H1 (cell line): ENCODE measurements at regions not wholly inside any gene's neighbourhood (a gene's known extent, or its start where the extent isn't known, plus 50 kb on each side); places are given as distances from the start of the nearest gene placed in this dataset.

Source experiments
- BACH1 ChIP-seq: IDR thresholded peaks from 2 replicates; pipeline ENCODE4 v1.6.1; 2012; ENCODE audit warnings: low read length, improper control_type of control experiment
- CBX8 ChIP-seq: fragments of 300-800, 300-1000 bp; sonication (generic); IDR thresholded peaks from 2 replicates; pipeline ENCODE4 v1.7.1; 2016; ENCODE audit warnings: low read depth, low read length, borderline replicate concordance
- CHD2 ChIP-seq: IDR thresholded peaks from 2 replicates; pipeline ENCODE4 v1.6.1; 2012; ENCODE audit warnings: low read length, improper control_type of control experiment
- CTBP2 ChIP-seq: IDR thresholded peaks from 2 replicates; pipeline ENCODE4 v1.7.0; 2011; ENCODE audit warnings: borderline replicate concordance, mild to moderate bottlenecking, moderate library complexity, mixed read lengths, low read length; ENCODE audit not compliant: insufficient read depth, insufficient read length
- CTCF ChIP-seq, 3 experiments: IDR thresholded peaks; 1 replicate in 2 of 3; 2 replicates in 1 of 3; pipeline versions ENCODE4 v1.5.1 to v1.6.1; 2011; ENCODE audit warnings: low read length in 3 of 3, mild to moderate bottlenecking in 3 of 3, inconsistent platforms in 2 of 3, low read depth in 1 of 3, moderate library complexity in 1 of 3; ENCODE audit not compliant: insufficient read depth in 1 of 3; ENCODE audit errors: control extremely low read depth in 1 of 3
- FOSL1 ChIP-seq: IDR thresholded peaks from 2 replicates; pipeline ENCODE4 v1.6.1; 2011; ENCODE audit warnings: mild to moderate bottlenecking, low read depth, low read length, moderate library complexity; ENCODE audit not compliant: insufficient read depth
- GABPA ChIP-seq: IDR thresholded peaks from 2 replicates; pipeline ENCODE4 v1.6.1; 2011; ENCODE audit warnings: mild to moderate bottlenecking, low read length, moderate library complexity, borderline replicate concordance; ENCODE audit not compliant: insufficient read depth
- HDAC6 ChIP-seq: IDR thresholded peaks from one replicate; pipeline ENCODE4 v1.7.1; 2012; ENCODE audit warnings: low read depth, mild to moderate bottlenecking, inconsistent platforms, low read length, moderate library complexity
- JUN ChIP-seq: IDR thresholded peaks from 2 replicates; pipeline ENCODE4 v1.6.1; 2011; ENCODE audit warnings: low read depth, mild to moderate bottlenecking, improper control_type of control experiment, low read length
- NRF1 ChIP-seq: IDR thresholded peaks from 2 replicates; pipeline ENCODE4 v1.6.1; 2011; ENCODE audit warnings: mild to moderate bottlenecking, low read depth, low read length, improper control_type of control experiment
- POLR2A ChIP-seq, 2 experiments: IDR thresholded peaks; 1 replicate in 1 of 2; 2 replicates in 1 of 2; pipeline ENCODE4 v1.6.1; 2011; ENCODE audit warnings: low read depth in 2 of 2, low read length in 2 of 2, mild to moderate bottlenecking in 2 of 2; ENCODE audit errors: control extremely low read depth in 1 of 2
- POLR2AphosphoS5 ChIP-seq: IDR thresholded peaks from 2 replicates; pipeline ENCODE4 v1.6.1; 2011; ENCODE audit warnings: low read depth, low read length
- RAD21 ChIP-seq, 2 experiments: IDR thresholded peaks in 1 of 2; conservative IDR thresholded peaks in 1 of 2; 2 replicates each; pipeline ENCODE4 v1.6.1; 2011; ENCODE audit warnings: low read depth in 2 of 2, low read length in 2 of 2, improper control_type of control experiment in 1 of 2, inconsistent platforms in 1 of 2, mild to moderate bottlenecking in 1 of 2, moderate library complexity in 1 of 2
- RNF2 ChIP-seq: fragments of 200-900, 300-1000 bp; sonication (generic); IDR thresholded peaks from 2 replicates; pipeline ENCODE4 v1.7.1; 2016; ENCODE audit warnings: borderline replicate concordance, low read depth, mild to moderate bottlenecking, antibody characterized with exemption, low read length; ENCODE audit not compliant: poor library complexity, severe bottlenecking; ENCODE audit errors: missing control alignments
- SAP30 ChIP-seq: fragments of 300-600 bp; sonication (generic); IDR thresholded peaks from 2 replicates; pipeline ENCODE4 v1.7.1; 2012; ENCODE audit warnings: low read length, moderate library complexity, mild to moderate bottlenecking, inconsistent platforms; ENCODE audit not compliant: insufficient read depth, insufficient replicate concordance
- SRF ChIP-seq: IDR thresholded peaks from 2 replicates; pipeline ENCODE4 v1.6.1; 2011; ENCODE audit warnings: mild to moderate bottlenecking, low read depth, low read length, moderate library complexity
- TAF7 ChIP-seq: optimal IDR thresholded peaks from 2 replicates; pipeline ENCODE3; 2011; ENCODE audit warnings: low read depth, mild to moderate bottlenecking, inconsistent platforms, low read length, moderate library complexity, borderline replicate concordance
- TEAD4 ChIP-seq: IDR thresholded peaks from 2 replicates; pipeline ENCODE4 v1.6.1; 2012; ENCODE audit warnings: low read depth, low read length, inconsistent platforms, mixed read lengths
- USF2 ChIP-seq: IDR thresholded peaks from 2 replicates; pipeline ENCODE4 v1.6.1; 2011; ENCODE audit warnings: low read length, improper control_type of control experiment

- TF ChIP-seq RNF2, result no peak
- no peak for TF ChIP-seq HDAC6
- no peak for TF ChIP-seq GABPA
- no peak for TF ChIP-seq TEAD4
- no peak for TF ChIP-seq BACH1
- TF ChIP-seq JUN, result no peak
- no peak for TF ChIP-seq USF2
- no peak for TF ChIP-seq TAF7
- TF ChIP-seq SAP30, result no peak
- no peak for TF ChIP-seq RAD21 (IDR thresholded peaks at IDR 0.05 in 1 of 2, conservative IDR thresholded peaks at IDR 0.05 in 1 of 2; ENCODE audit: low read depth in 2 of 2, low read length in 2 of 2)
- no peak for TF ChIP-seq CTBP2
- TF ChIP-seq POLR2AphosphoS5, result no peak
- no peak for TF ChIP-seq POLR2A (IDR thresholded peaks at IDR 0.05; ENCODE audit: control extremely low read depth in 1 of 2, low read depth in 2 of 2, low read length in 2 of 2)
- no peak for TF ChIP-seq SRF
- no peak for TF ChIP-seq FOSL1
- no peak for TF ChIP-seq CTCF (IDR thresholded peaks at IDR 0.05; ENCODE audit: control extremely low read depth in 1 of 3, insufficient read depth in 1 of 3, low read depth in 1 of 3, low read length in 3 of 3)
- TF ChIP-seq CBX8, result no peak
- no peak for TF ChIP-seq CHD2
- TF ChIP-seq NRF1, result no peak
These were observed 463.3 kb upstream of the PODXL start (continued) for GRCh38 chr7:132019703-132020102.
